GM19468 (cell line): ENCODE measurements at regions not wholly inside any gene's neighbourhood (a gene's known extent, or its start where the extent isn't known, plus 50 kb on each side); places are given as distances from the start of the nearest gene placed in this dataset.

Experiments used
- ATAC-seq: cut with Tn5 transposase; IDR thresholded peaks from one replicate; pipeline ENCODE4 v1.9.1; 2021; ENCODE audit warnings: mild to moderate bottlenecking, moderate library complexity, moderate number of reproducible peaks; ENCODE audit not compliant: unreplicated experiment; ENCODE audit errors: extremely low read depth

DNA sequence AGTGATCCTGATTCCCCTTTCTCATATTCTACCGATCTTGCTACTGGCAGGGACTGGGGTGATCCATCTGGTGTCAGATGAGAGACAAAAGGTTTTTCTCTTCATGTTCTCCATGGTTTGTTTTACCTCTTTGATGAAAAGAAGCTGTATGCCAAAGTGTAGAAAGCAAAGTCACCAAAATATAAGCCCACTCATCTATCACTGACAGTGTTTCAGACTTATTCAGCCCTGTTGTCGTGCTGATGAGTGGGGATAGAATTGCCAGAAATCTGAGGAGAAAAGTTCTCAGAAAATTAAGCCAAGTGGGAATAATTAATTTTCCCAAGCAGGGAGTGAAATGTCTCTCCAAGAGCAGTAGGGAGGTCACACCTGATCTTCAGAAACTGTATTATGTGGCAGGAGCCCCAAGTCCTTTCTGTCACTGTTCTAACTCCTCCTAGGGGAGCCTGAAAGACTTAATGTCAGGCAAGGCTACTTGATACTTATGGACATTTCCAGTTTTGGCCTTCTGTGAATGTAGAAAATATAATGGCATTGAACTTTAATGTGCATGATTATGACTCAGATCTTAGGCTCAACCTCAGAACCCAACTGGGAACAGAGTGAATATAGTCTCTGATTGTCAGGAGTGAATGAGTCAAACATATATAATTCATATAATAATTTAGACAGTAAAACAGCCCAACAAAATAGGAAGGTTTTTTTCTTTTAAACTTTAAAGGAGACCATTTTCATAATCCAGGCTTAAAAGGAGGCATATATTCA lies 298.1 kb downstream of the ANKRD50 start:
- ATAC-seq: no peak

DNA sequence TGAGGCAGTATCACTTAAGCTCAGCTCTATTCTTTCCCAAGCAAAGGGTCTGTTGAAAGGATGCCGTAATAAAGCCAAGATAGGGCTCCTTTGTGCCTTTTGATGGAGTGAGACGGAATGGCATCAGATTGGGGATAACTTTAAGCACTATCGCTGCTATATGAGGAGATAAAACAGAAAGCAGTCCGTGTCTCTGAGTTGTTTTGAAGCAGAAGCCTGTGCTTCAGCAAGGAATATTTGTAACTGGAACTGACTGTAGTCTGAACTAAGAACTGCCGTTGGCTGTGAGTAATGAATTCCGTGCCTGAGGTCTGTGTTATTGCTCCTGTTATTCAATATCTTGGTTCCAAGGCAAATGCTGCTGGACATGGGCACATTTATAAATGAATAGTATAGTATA lies 297.4 kb downstream of the ANKRD50 start:
- ATAC-seq: no peak

- no peak for ATAC-seq
These were observed 295.2 kb downstream of the ANKRD50 start for GRCh38 chr4:124417371-124417770.

DNA sequence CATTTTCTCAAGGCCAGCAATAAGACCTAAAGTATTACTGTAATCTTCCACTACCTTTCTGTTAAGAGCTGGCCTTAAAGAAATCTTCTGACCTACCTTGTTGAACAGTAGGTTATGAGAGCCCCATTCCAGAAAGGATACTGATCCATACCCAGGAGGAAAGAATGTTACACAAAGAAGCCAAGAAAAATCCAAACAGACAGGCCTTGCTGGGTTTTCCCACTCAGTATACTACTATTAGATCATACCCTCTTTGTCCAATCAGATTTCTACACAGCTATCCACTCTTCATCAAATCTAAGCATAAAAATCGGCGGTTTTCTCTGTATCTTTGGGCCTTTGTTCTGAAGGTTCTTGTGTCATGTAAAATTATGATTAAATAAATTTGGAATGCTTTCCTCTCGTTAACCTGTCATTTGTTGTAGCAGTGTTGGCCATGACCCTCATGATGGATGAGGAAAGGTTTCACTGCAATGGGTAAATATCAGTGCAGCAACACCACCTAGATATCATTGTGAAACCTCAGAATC lies 292.3 kb downstream of the ANKRD50 start:
- ATAC-seq: no peak

DNA sequence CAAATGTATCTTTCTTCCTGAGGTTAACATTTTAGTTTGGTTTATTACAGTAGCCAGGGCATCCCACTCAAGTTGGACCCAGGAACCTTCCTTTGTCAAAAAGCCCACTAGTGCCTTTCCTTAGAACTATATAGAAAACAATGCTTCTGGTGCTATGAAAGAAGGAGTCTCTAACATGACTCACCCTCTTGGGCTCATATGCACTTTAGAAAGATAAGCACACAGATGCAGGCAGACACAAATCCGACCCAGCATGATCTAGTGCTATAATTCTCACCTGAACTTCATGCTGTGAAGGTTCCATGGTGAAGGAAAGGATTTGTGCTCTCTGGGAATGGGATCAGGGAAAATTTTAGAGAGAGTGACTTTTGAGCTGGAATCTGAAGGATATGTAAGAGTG lies 289.4 kb downstream of the ANKRD50 start:
- ATAC-seq: no peak

GRCh38 chr4:124426279-124426678 lies 286.3 kb downstream of the ANKRD50 start:
- no peak for ATAC-seq

GRCh38 chr4:124427095-124427767 lies 285.3 kb downstream of the ANKRD50 start:
- no peak for ATAC-seq

DNA sequence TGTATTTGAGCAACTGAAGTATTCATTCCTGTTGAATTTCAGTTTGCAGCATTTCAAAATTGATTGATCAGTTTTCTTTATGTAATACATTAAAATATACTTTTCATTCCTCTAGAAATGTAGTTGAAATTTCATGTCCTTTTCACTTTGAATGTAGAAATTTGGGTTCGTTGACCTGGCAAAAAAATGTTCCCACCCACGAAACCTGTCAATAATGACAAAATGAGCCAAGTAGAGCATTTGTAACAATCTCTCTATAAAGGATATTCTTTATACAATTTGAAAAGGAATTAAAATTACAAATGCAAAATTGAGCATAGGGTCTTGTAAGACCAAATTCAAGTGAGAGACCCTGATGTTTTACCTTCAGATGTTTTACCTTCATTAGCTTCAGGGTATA lies 283.9 kb downstream of the ANKRD50 start:
- no peak for ATAC-seq

GRCh38 chr4:124429746-124430250 lies 282.7 kb downstream of the ANKRD50 start:
- no peak for ATAC-seq

- no peak for ATAC-seq
These were observed 280.8 kb downstream of the ANKRD50 start for GRCh38 chr4:124431653-124432192.

DNA sequence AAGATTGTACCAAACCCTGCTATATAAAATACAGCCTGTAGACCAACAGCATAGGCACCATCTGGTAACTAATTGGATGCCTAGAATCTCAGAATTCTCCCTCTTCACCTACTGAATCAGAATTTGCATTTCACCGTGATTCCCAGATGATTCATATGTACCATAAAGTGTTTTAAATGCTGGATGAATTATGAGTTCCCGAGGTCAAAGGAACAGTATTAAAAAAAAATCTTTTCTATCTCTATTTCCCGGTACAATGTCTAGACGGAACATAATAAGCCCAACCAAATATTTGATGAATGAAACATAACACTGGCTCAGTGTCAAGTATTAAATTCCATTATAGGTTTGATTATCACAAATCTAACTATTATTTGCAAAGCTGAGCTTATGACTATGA lies 280.0 kb downstream of the ANKRD50 start:
- no peak for ATAC-seq

GRCh38 chr4:124433044-124433443 lies 279.5 kb downstream of the ANKRD50 start:
- no peak for ATAC-seq

- no peak for ATAC-seq
These were observed 279.0 kb downstream of the ANKRD50 start for GRCh38 chr4:124433500-124433899.

DNA sequence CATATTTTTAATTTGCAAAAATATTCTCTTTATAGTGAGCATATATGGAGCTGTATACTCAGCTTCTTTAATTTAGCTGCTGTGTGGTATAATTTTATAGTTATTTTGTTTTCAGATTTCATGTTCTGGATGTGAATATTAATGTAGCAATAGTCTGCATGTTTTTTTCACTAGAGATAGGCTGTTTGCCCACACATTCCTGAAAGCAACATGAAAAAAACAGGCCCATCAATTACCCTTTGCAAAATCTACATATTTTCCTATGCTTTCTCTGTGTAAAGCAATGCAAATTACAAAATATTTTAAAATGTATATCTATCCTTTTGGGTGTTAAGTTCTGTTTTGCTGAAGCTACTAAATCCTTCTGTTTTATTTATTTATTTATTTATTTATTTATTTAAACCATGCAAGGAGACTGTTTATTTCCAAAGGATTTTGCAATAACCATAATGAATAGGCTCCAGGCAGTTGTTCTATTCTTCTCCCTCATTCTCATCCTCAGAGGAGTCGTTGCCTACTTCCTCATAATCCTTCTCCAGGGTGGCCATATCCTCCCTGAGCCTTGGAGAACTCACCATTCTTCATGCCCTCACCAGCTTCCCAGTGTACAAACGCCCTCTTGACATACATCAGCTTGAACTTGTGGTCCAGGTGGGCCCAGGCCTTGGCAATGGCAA lies 277.1 kb downstream of the ANKRD50 start:
- no peak for ATAC-seq

DNA sequence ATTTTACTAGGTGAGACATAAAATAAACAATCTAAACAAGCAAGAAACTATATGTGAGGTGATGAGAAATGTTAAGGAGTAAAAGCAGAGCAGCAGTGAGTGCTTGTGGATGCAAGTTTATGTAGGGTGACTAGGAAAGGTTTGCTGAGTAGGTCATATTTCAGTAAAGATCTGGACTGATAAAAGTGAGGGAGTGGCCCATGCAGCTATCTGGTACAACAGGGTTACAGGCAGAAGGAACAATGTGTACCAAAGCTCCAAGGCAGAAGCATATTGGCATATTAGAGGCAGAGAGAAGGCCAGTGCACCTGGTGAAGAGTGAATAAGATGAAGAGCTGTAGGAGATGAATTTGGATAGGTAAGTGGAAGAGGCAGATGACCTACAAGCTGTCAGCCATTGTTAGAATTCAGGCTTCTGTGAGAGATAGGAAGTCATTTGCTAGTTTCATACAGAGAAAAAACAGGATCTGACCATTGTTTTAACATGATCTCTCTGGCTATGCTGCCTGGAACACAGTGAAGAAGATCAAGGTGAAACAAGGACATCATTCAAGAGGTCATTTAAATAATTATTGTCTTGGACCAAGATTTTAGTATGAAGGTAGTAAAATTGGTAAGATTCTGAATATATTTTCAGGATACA lies 274.6 kb downstream of the ANKRD50 start:
- ATAC-seq: no peak

DNA sequence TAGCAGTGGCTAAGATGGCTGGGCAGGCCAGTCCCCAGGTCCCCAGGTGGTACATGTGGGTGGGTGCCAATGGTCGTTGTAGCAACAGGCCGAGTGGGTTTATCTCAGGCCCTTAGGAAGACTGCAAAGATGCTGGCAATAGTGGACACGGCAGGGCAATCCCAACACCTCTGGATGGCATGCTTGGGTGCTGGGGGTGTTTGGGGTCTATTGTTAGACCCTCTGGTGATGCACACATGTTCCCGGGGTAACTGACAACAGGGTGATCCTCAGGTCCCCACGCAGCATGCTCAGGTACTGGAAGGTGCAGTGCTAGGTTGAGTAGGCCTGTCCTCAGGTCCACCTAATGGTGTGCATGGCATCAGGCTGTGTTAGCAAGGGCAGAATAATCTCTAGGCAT lies 267.5 kb downstream of the ANKRD50 start:
- no peak for ATAC-seq

DNA sequence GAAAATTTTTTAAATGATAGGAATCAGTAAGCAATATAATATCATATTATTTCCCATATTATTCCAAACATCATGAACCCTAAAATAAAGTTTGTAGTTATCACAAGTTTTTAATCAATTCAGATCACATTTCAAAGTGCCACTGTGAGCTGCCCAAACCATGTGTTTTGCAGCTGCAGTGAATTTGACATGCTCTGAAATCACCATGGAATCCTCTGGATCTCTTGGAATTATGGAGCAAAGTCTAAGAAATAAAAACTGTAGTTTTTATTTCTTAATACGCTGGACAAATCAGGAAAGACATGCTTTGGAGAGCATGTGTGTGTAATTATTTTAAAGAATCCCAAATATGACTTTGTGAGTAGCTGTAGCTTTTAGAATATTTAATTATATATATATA lies 262.7 kb downstream of the ANKRD50 start:
- ATAC-seq: no peak

DNA sequence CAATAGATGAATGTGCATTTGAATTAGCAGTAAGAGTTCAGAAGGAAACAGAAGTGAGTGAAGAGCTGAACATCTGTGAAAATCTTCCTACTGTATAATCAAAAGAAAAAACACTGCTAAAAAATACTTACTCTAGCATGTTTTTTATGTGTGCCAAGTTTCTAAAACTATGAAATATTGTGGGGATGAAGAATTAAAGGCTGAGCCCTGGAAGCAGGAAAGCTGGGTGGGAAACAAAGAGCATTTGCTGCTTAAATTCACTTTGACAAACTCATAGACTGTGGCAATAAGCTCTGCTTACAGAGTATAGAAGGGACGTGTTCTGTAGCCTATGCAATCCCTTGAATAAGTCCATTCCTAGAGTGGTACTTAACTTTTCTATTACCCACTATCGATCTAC lies 261.7 kb downstream of the ANKRD50 start:
- no peak for ATAC-seq

DNA sequence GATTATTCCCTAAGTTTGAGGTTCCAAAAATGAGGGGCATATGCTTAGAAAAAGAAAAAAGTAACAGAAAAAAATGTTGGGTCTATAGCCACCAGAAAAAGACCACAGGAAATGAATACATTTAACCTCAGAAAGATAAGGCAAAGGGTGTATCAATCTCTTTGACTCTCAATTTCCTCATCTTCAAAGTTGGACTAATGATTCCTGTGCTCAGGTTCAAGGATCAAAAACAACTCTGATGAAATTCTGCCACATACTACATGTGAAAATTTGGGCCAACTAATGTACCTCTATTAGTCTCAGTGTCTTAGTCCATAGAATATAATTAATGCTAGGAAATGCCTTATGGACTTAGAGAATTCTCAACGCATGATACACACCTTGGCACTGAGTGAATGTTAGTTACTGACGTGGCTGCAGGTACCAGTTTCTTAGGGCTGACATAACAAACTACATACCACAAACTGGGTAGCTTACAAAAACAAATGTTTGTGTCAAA lies 257.7 kb downstream of the ANKRD50 start:
- ATAC-seq: no peak

- no peak for ATAC-seq
These were observed 256.9 kb downstream of the ANKRD50 start for GRCh38 chr4:124455671-124456070.
